Femur (tissue), 1 donor: ENCODE measurements at regions not wholly inside any gene's neighbourhood (a gene's known extent, or its start where the extent isn't known, plus 50 kb on each side); places are given as distances from the start of the nearest gene placed in this dataset.

ENCODE experiments used
- DNase-seq: peaks from one replicate; pipeline ENCODE4 v3.0.0-alpha.2; 2017

- no peak for DNase-seq
Observed at GRCh38 chr15:53296603-53297002, 462.9 kb downstream of the WDR72 start.

- no peak for DNase-seq
Observed at GRCh38 chr15:53295574-53295973, 463.9 kb downstream of the WDR72 start.

GRCh38 chr15:53288542-53288941, 470.9 kb downstream of the WDR72 start:
- DNase-seq, result no peak

GRCh38 chr15:53274630-53275029, 484.5 kb upstream of the ONECUT1 start:
- no peak for DNase-seq

- no peak for DNase-seq
Observed at GRCh38 chr15:53272116-53272515, 482.0 kb upstream of the ONECUT1 start.

GRCh38 chr15:53266176-53266575, 476.0 kb upstream of the ONECUT1 start:
- DNase-seq, result no peak

- no peak for DNase-seq
Observed at GRCh38 chr15:53260647-53261046, 470.5 kb upstream of the ONECUT1 start.

DNA sequence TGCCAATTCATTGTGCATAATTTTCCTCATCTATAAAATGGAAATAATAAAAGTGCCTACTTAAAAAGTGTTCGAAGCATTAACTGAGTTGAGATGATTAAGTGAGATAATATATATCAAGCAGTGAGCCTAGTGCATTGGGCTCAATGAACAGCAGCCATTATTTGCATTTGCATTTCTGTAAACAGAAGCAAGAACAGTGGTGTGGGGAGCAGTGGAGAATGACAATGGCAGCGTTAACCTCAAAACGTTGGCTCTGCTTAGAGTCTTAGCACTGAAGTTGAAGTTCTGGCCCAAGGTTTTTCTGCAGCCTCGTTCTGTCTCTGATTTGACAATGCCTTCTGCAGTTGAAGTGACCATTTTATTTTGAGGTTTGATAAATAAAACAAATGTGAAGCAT, 466.3 kb upstream of the ONECUT1 start:
- no peak for DNase-seq

DNA sequence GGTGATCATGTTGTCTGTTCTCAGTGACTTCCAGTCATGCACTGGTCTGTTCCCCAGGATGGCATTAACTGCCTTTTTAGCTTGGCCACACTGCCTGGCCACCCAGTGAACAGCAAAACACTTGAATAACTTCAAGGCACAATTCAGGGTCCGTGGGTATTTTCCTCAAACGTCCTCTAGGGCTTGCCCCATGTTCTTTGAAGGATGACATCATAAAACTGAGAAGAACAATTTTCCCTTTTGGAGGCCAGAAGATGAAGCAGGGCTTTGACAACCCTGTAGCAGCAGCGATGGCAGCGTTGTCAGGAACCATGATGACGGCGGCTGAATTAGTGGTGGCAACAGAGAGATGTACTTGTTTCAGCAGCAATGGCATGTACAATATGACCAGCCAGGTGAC, 465.9 kb upstream of the ONECUT1 start:
- no peak for DNase-seq

- no peak for DNase-seq
Observed at GRCh38 chr15:53251996-53252395, 461.9 kb upstream of the ONECUT1 start.

GRCh38 chr15:53251523-53251922, 461.4 kb upstream of the ONECUT1 start:
- no peak for DNase-seq

DNA sequence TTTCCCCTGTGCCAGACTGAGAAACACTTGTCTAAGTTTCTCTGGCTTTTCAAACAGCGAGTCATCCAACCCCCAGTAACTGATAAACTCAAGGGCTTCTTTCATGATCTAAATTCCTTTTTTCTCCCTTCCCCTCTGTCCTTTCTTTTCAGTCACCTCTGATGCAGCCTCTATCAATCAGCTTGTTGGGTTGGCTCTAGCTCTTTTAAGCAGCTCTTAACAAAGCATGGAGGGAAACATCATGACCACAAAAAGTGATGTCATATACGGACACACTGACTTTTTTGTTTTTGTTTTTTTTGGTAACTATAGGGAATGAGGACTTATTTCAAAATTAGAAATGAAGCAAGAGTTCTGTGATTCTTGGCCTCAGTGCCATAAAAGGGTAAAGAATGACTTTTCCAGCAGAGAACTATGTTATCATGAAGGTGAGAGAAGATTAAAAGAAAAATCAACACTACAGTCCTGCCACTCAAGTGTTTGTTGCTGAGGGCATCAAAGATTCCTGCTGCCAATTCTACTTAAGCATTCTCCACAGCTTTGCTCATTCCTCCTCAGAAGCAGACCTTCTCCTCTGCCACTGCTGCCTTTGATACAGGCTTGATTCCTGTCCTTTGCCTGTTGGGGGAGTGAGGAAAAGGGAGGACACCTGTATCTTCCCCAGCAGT, 457.0 kb upstream of the ONECUT1 start:
- no peak for DNase-seq

- DNase-seq, result no peak
Observed at GRCh38 chr15:53246404-53246803, 456.3 kb upstream of the ONECUT1 start.

- DNase-seq, result no peak
Observed at GRCh38 chr15:53233801-53234200, 443.7 kb upstream of the ONECUT1 start.

DNA sequence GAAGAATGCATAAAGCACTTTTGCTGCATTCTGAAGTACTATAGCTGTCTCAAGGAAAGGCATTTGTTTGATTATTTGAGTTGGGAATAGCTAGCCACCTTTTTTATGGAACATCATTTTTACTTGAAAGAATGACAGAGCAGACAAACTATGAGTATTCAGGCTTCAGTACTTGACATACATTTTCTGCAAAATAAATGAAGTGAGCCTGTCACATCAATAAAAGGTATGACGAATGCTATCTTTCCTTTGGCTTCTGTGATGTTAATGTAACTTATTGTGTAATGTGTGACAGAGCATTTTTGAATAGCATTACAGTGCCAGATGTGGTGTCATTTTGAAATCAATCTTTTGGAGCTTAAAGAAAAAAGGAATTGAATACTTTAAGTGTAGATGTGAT, 440.3 kb upstream of the ONECUT1 start:
- DNase-seq, result no peak

- DNase-seq, result no peak
Observed at GRCh38 chr15:53226559-53226958, 436.4 kb upstream of the ONECUT1 start.

DNA sequence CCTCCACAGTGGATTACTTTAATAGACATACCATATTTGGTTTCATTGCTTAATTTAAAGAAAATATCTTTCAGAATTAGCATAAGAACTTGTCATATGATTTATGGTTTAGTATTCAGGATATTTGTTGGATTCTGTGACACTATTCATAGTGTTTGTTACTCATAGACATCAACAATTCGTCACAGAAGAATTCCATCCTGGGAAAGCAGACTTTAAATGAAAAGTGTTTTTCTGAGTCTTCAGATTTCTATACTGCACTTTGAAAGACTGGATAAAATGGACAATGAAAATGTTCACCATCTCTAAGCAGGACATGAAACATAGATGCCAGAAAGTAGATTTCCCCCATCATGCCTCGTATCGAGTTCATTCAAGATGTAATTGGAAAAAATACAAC, 435.6 kb upstream of the ONECUT1 start:
- no peak for DNase-seq

DNA sequence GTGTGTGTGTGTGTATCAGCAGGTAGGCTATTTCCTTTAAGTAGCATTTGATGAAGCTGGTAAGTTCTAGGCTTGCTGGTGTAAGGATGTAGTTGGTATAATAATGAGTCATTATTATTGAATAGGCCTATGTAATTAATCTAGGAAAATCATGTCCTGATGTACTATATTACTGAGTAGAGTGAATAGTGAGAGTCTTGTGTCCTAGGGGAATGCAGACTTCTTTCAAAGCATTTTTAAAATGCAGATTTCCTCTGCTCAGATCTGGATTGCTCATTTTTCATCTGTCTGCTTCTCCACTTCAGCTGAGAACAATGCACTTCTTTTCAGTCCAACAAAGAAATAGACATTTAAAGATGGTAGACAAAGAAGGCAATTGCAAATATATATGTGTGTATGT, 434.2 kb upstream of the ONECUT1 start:
- no peak for DNase-seq

- no peak for DNase-seq
Observed at GRCh38 chr15:53223815-53224214, 433.7 kb upstream of the ONECUT1 start.

- no peak for DNase-seq
Observed at GRCh38 chr15:53218666-53219580, 428.8 kb upstream of the ONECUT1 start.

- DNase-seq, result no peak
Observed at GRCh38 chr15:53216036-53216435, 425.9 kb upstream of the ONECUT1 start.

DNA sequence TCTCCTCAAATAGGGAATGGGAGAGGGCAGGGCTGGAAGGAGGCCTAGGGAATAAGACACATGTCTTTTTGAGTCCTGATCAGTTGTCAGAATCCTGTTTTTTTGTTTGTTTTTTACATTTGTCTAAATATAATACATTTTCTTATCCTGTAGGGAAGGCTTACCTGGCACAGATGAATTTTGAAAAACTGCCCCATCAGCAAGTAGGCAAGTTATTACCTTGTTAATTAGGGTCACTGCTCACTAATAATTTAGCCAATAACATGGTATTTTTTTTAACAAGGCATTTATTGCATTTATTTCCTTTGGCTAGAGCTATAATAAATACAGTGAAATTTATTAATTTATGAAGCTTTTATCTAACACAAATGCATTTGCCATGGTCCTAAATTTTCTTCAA, 423.2 kb upstream of the ONECUT1 start:
- no peak for DNase-seq

- no peak for DNase-seq
Observed at GRCh38 chr15:53212785-53213184, 422.6 kb upstream of the ONECUT1 start.

DNA sequence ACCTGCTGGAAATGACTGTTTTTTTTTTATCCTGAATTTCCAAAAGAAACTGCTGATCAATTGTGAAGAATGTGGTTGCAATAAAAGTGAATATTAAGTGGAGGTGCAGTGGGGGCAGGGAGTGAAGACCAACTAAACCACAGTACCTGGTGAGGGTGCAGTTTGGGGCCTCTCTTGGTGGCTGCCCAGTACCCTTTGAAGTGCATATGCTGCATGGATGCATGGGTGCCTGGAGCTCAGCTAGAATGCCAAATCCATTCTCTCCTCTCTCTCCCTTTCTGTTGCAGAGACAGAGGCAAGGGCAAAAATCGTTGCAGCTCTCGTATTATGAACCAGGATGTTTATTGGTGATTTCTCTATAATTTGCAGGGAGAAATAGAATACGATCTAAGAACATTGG, 420.5 kb upstream of the ONECUT1 start:
- no peak for DNase-seq
